Large intestine (tissue), 3 donors: ENCODE measurements at regions not wholly inside any gene's neighbourhood (a gene's known extent, or its start where the extent isn't known, plus 50 kb on each side); places are given as distances from the start of the nearest gene placed in this dataset.

Experiments used
- DNase-seq, 2 donors: peaks; one replicate each; pipeline versions ENCODE4 v3.0.0 to v3.0.0-alpha.2; 2013
- H3K27ac ChIP-seq: one replicate; pipeline ENCODE4 v1.5.1; 2013; ENCODE audit warnings: low read length
- H3K27me3 ChIP-seq: 2 replicates; pipeline ENCODE4 v1.6.1; 2013; ENCODE audit warnings: low read length; ENCODE audit not compliant: control insufficient read depth, insufficient read depth
- H3K36me3 ChIP-seq: 2 replicates; pipeline ENCODE4 v1.6.1; 2013; ENCODE audit warnings: low read length; ENCODE audit not compliant: control insufficient read depth, insufficient read depth
- H3K4me1 ChIP-seq: one replicate; pipeline ENCODE4 v1.6.1; 2013; ENCODE audit warnings: low read length; ENCODE audit not compliant: control insufficient read depth, insufficient read depth
- H3K4me3 ChIP-seq: one replicate; pipeline ENCODE4 v1.5.1; 2013; ENCODE audit warnings: low read length
- H3K9me3 ChIP-seq: one replicate; pipeline ENCODE4 v1.6.1; 2013; ENCODE audit warnings: mild to moderate bottlenecking, low read depth, low read length, moderate library complexity; ENCODE audit not compliant: control insufficient read depth
- WGBS: methylation state at CpG from one replicate; pipeline ENCODE4 v1.1.5; 2013; ENCODE audit warnings: low lambda C conversion rate; ENCODE audit not compliant: insufficient coverage; 5-methylcytosine and 5-hydroxymethylcytosine counted together

DNA sequence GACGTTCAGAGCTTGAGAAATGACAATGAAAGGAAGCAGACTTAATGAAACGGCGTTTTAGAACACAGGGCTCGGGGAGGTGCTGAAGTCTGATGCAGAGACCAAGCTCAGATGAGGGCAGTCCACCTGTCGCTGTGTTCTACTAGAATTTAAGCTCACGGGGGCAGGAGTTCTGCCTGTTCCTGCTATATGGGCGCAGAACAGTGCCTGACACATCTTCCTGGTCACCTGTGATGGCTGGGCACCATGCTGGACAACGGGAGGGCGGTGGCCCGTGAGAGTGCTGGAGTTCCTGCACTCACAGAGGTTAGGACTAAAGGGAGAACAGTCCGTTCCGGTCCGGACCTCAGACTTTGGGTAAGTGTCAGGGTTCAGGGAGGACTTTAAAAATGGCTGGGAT is 130.6 kb downstream of the ERMARD start:
- H3K27ac ChIP-seq: no peak overlapping the region
- no peak overlapping the region for H3K4me3 ChIP-seq
- WGBS: 100% methylated on average over 1 of the region's 13 CpGs
- DNase-seq: no peak
- no peaks in the 10 kb centered on the region for H3K4me1 ChIP-seq
- no peaks in the 10 kb centered on the region for H3K9me3 ChIP-seq
- no peaks in the 10 kb centered on the region for H3K36me3 ChIP-seq
- H3K27me3 ChIP-seq: peaks cover 13% of the 10 kb centered on the region

DNA sequence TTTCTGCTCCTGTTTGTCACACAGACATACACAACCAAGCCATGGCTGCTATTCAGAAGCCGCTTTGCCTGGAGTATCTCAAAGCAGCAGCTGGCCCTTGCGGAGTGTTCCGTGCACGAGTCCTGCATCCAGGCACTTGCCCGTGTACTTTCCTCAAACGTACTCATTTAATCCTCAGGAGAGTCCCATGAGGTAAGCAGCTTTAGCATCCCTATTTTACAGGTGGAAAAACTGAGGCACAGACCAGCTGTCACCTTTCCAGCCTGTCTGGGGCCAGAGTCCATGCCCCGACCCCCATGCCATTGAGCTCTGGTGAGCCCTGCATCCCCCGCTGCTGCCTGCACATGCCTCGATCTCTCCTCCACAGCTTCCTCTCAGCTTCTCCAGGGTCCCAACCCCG is 130.0 kb downstream of the ERMARD start:
- no CpG with 5 or more reads among the region's 10 CpGs for WGBS

DNA sequence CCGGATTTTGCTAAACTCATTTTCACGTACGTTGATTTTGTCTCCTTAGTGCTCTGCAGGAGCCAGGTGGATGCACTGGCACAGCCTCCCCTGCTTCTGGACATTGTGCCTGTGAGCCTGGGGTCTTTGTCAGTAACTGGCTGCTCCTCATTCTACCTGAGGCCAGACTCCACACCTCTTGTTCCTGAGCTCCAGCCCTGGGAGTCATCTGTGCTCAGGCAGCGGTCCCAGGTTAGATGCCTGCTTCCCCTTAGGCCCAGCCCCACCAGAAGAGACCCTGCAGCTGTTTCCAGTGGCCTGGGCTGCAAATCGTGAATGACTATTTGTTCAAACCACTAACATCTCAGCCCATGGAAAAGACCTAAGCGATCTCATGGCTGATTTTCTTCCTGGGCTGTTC is 129.1 kb downstream of the ERMARD start:
- Histone ChIP-seq H3K36me3 (no peaks in the 10 kb centered on the region), H3K9me3 (no peaks in the 10 kb centered on the region), H3K27me3 (peaks cover 13% of the 10 kb centered on the region), H3K4me3 (no peak overlapping the region), H3K4me1 (no peaks in the 10 kb centered on the region), H3K27ac (no peak overlapping the region)
- no CpG with 5 or more reads among the region's 6 CpGs for WGBS
- no peak for DNase-seq

More for the DNA sequence above, 130.0 kb downstream of the ERMARD start:
- Histone ChIP-seq H3K9me3 (no peaks in the 10 kb centered on the region), H3K27me3 (peaks cover 13% of the 10 kb centered on the region), H3K4me3 (no peak overlapping the region), H3K36me3 (no peaks in the 10 kb centered on the region), H3K4me1 (no peaks in the 10 kb centered on the region), H3K27ac (no peak overlapping the region)
- DNase-seq: no peak

DNA sequence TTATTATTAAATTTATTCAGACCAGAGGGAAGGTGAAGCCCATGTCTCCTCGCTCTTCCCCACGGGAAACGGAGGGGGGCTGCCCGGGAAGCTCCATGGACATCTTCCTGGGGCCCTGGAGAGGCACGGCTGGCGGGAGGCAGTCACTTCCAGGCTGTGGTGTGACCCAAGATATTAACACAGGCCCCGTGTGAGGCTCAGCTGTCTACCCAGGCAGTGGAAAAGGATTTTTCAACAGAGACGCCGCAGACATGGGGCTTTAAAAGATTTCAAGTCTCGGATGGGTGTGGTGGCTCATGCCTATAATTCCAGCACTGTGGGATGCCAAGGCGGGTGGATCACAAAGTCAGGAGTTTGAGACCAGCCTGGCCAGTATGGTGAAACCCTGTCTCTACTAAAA is 117.9 kb downstream of the ERMARD start:
- Histone ChIP-seq H3K4me1 (no peaks in the 10 kb centered on the region), H3K27me3 (no peaks in the 10 kb centered on the region), H3K36me3 (no peaks in the 10 kb centered on the region), H3K4me3 (no peak overlapping the region), H3K9me3 (no peaks in the 10 kb centered on the region), H3K27ac (no peak overlapping the region)
- no peak for DNase-seq
- no CpG with 5 or more reads among the region's 11 CpGs for WGBS

DNA sequence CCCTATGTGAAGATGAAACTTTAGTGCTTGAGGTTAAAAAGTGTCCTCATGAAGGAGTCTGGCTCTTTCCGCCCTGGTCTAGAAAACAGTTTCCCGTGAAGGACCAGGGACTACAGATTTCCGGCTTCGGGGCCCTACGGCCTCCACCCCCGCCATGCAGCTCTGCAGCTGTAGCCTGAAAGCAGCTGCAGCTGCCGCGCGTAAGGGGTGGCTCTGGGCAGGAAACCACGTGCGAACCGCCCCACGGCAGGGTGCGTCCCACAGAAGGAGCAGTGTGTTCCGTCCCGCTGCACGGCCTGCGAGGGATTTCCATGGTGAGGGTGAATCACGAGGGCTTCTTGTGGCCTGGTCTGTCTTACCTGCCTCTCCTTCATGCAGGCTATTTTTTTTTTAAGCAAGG is 117.0 kb downstream of the ERMARD start:
- no peaks in the 10 kb centered on the region for H3K9me3 ChIP-seq
- H3K36me3 ChIP-seq: no peaks in the 10 kb centered on the region
- WGBS: no CpG with 5 or more reads among the region's 19 CpGs
- no peaks in the 10 kb centered on the region for H3K4me1 ChIP-seq
- DNase-seq: peak in 1 of 2 donors; percentile 33
- H3K27me3 ChIP-seq: no peaks in the 10 kb centered on the region
- no peak overlapping the region for H3K27ac ChIP-seq
- H3K4me3 ChIP-seq: no peak overlapping the region

DNA sequence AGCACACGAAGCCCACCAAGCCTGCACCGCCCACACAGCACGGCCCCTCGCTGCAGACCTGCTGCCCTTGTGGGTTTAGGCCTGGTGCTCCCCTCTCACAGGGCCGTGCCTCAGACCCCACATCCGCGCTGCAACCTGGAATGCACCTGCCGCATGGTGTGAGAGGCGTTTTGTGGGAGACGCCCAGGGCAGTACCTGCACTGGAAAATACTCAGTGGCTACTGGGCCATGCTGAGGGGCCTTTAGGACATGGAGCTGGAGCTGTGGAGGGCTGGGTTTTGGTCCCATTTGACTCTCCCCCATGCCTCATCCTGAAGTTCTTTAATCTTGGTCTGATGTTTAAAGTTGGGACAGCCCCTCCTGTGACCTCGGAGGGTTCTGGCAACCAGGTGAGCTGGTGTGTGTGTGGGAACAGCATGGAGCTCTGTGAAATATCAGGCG is 116.3 kb downstream of the ERMARD start:
- Histone ChIP-seq H3K4me1 (no peaks in the 10 kb centered on the region), H3K36me3 (no peaks in the 10 kb centered on the region), H3K27me3 (no peaks in the 10 kb centered on the region), H3K27ac (no peak overlapping the region), H3K9me3 (no peaks in the 10 kb centered on the region), H3K4me3 (no peak overlapping the region)
- no peak for DNase-seq
- WGBS: no CpG with 5 or more reads among the region's 12 CpGs

DNA sequence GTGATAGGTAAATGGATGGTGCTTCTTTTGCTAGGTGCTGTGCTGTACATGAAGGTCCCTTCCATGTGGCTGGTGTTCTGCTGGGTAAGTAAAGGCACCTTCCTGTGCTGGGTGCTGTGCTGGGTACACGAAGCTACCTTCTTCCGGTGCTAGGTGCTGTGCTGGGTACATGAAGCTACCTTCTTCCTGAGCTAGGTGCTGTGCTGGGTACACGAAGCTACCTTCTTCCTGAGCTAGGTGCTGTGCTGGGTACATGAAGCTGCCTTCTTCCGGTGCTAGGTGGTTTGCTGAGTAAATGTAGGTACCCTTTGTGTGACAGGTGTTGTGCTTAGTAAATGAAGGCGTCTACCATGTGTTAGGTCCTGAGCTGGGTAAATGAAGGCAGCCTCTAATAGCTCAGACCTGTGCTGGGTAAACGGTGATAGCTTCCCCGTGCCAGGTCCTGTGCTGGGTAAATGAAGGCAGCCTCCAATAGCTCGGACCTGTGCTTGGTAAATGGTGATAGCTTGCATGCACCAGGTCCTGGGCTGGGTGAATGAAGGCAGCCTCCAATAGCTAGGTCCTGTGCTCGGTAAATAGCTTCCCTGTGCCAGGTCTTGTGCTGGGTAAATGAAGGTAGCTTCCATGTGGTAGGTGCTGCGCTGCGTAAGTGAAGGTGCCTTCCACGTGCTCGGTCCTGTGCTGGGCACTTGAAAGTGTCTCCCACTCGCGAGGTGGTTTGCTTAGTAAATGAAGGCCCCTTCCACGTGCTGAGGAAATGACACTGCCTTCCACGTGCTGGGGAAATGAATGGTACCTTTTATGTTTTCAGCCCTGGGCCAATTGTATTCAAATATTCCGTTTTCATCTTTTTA is 115.5 kb downstream of the ERMARD start:
- Histone ChIP-seq H3K4me3 (no peak overlapping the region), H3K27ac (no peak overlapping the region), H3K4me1 (peaks cover 5% of the 10 kb centered on the region), H3K27me3 (no peaks in the 10 kb centered on the region), H3K36me3 (no peaks in the 10 kb centered on the region), H3K9me3 (no peaks in the 10 kb centered on the region)
- 100% methylated on average over 2 of the region's 18 CpGs for WGBS
- DNase-seq: no peak

DNA sequence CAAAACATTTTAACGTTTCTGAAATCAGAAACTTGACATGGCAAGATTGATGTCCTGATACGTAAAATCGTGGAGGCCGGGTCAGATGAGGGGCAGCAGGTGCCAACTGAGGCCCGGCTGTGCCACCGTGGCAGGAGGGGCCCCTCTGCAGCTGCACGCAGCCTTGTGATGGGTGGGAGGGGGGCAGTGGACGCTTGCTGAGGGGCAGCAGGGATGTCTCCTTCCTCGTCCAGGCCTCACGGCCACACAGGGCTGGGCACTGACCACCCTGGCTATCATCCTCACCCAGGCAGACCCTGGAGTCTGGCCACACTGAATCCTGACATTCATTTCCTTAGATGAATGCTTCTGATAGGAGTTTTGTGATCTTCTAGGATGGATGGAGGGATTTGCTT is 114.7 kb downstream of the ERMARD start:
- no peaks in the 10 kb centered on the region for H3K27me3 ChIP-seq
- H3K4me1 ChIP-seq: peaks cover 5% of the 10 kb centered on the region
- no peak overlapping the region for H3K27ac ChIP-seq
- no peaks in the 10 kb centered on the region for H3K36me3 ChIP-seq
- 57% methylated on average over 1 of the region's 10 CpGs for WGBS
- no peak overlapping the region for H3K4me3 ChIP-seq
- no peak for DNase-seq
- H3K9me3 ChIP-seq: no peaks in the 10 kb centered on the region

DNA sequence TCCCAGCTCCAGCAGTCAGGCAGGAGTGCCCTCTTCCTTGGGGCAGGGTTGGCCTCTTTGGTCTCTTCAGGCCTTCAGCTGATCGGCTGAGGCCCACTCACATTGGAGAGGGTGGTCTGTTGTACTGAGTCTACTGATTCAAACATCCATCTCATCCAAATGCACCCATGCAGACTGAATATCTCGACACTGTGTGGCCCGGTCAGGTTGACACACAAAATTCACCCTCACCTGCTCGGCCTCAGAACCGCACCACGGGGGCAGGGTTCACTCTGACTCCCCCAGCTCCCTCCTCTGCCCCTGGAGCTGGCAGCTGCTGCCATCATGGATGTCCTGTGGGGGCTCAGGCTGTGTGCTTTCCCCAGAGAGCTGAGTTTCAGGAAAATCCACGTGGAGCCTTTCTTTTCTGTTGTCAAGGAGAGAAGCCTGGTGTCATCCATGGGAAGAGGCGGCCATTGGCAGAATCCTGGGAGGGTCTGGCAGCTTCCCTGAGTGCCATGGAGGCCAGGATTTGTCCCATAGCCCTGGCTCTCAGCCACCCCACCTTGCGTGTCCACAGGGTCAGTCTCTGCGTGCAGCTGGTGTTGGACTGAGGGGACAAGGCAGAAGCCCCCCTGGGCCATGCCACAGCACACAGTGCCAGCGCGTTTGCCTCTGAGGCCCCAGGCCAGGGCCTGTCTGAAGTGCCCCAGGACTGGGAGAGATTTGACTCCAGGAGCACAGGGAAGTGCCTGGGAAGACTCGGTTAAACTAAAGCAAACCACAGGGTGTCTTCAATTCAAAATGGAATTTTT is 114.1 kb downstream of the ERMARD start:
- WGBS: no CpG with 5 or more reads among the region's 13 CpGs
- no peak overlapping the region for H3K4me3 ChIP-seq
- no peaks in the 10 kb centered on the region for H3K27me3 ChIP-seq

DNA sequence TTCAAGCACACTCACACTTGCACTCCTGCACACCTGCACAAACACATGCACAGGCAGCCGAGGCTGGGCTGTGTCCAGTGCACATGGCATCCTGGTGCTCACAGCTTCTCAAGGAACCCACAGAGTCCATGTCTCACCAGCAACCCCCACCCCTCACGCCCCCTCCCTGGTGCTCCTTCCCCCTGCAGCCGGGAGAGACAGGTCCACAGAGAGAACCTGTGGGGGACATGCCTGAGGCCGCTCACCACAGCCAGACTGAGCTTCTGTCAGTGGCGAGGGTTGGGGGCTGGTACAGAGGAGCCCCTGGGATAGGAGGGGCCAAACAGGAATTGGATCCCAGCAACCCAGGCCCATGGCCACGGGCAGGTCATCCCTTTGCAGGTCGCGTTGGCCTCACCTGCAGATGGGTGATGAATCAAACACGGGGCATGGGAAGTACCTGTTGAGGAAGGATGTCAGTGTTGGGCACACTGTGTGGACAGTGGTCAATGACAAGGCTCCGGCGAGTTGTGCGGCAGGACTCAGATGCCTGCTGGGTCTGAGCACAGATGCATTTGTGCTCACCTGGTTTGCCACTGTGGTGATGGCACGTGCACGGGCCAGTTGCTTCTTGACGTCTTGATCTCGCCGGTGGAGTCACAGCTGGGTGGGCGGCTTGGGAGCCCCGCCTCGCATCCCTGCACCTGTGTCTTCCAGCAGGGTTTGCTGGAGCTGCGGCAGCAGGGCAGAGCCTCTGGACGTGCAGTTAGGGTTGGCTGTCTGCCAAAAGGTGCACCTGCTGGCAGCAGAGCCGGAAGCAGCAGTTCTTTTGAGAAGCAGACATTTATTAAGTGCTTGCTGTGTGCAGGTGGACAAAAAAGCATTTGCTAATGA is 113.0 kb downstream of the ERMARD start:
- no peaks in the 10 kb centered on the region for H3K9me3 ChIP-seq
- WGBS: no CpG with 5 or more reads among the region's 23 CpGs
- H3K36me3 ChIP-seq: no peaks in the 10 kb centered on the region
- no peaks in the 10 kb centered on the region for H3K27me3 ChIP-seq
- peaks cover 5% of the 10 kb centered on the region for H3K4me1 ChIP-seq
- DNase-seq: peak; percentile 37 to 67
- no peak overlapping the region for H3K4me3 ChIP-seq
- H3K27ac ChIP-seq: no peak overlapping the region

More for the DNA sequence above, 114.1 kb downstream of the ERMARD start:
- Histone ChIP-seq H3K4me1 (peaks cover 5% of the 10 kb centered on the region), H3K9me3 (no peaks in the 10 kb centered on the region), H3K36me3 (no peaks in the 10 kb centered on the region), H3K27ac (no peak overlapping the region)
- DNase-seq: no peak
